T-helper 1 cell (primary cell): ENCODE measurements at regions not wholly inside any gene's neighbourhood (a gene's known extent, or its start where the extent isn't known, plus 50 kb on each side); places are given as distances from the start of the nearest gene placed in this dataset.
"Not testable (repeated sequence)": the region's sequence is repeated elsewhere in the genome, so short reads cannot be mapped to it uniquely, and the experiment has no call there.

Experiments
- DNase-seq, 5 donors: peaks; one replicate each; pipeline ENCODE4 v3.0.0-alpha.2; 2012 to 2020

GRCh38 chr12:89289720-89290119, 62.6 kb downstream of the DUSP6 start:
- no peak for DNase-seq

GRCh38 chr12:89288959-89289358, 63.3 kb downstream of the DUSP6 start:
- DNase-seq: no peak

- DNase-seq: no peak
These were observed 65.8 kb downstream of the DUSP6 start for GRCh38 chr12:89286501-89286900.

GRCh38 chr12:89281539-89281867, 70.8 kb downstream of the DUSP6 start:
- DNase-seq: no peak

GRCh38 chr12:89280833-89281538, 71.3 kb downstream of the DUSP6 start:
- DNase-seq: peak in 1 of 5 donors; percentile 50

GRCh38 chr12:89279499-89279898, 72.8 kb downstream of the DUSP6 start:
- DNase-seq: no peak

GRCh38 chr12:89278862-89279261, 73.4 kb downstream of the DUSP6 start:
- DNase-seq: no peak

GRCh38 chr12:89278169-89278568, 74.1 kb downstream of the DUSP6 start:
- DNase-seq: no peak

- DNase-seq: no peak
These were observed 75.4 kb downstream of the DUSP6 start for GRCh38 chr12:89276860-89277259.

- DNase-seq: peak in 1 of 5 donors; percentile 8
These were observed 78.8 kb downstream of the DUSP6 start for GRCh38 chr12:89273525-89273924.

- DNase-seq: no peak
These were observed 81.8 kb downstream of the DUSP6 start for GRCh38 chr12:89270548-89270947.

GRCh38 chr12:89269174-89269573, 83.1 kb downstream of the DUSP6 start:
- no peak for DNase-seq

GRCh38 chr12:89267404-89267803, 84.9 kb downstream of the DUSP6 start:
- no peak for DNase-seq

GRCh38 chr12:89266574-89267188, 85.6 kb downstream of the DUSP6 start:
- not testable (repeated sequence) for DNase-seq

- no peak for DNase-seq
These were observed 87.5 kb downstream of the DUSP6 start for GRCh38 chr12:89264837-89265236.

- DNase-seq: no peak
These were observed 88.4 kb downstream of the DUSP6 start for GRCh38 chr12:89263900-89264299.

GRCh38 chr12:89262855-89263552, 89.3 kb downstream of the DUSP6 start:
- no peak for DNase-seq

- DNase-seq: no peak
These were observed 90.3 kb downstream of the DUSP6 start for GRCh38 chr12:89261982-89262381.

- DNase-seq: peak in 1 of 5 donors; percentile 57
These were observed 91.3 kb downstream of the DUSP6 start for GRCh38 chr12:89260841-89261637.

- no peak for DNase-seq
These were observed 92.5 kb downstream of the DUSP6 start for GRCh38 chr12:89259821-89260220.

- no peak for DNase-seq
These were observed 93.9 kb downstream of the DUSP6 start for GRCh38 chr12:89258240-89258969.

GRCh38 chr12:89257340-89257739, 95.0 kb downstream of the DUSP6 start:
- no peak for DNase-seq

- DNase-seq: no peak
These were observed 96.2 kb downstream of the DUSP6 start for GRCh38 chr12:89256060-89256459.
